HEK293T (cell line): ENCODE measurements at regions not wholly inside any gene's neighbourhood (a gene's known extent, or its start where the extent isn't known, plus 50 kb on each side); places are given as distances from the start of the nearest gene placed in this dataset.

Experiments
- CTCF ChIA-PET: fragments of 350-600 bp; formaldehyde crosslinking; extraction: SDS; loops from one replicate; lab custom pipeline; 2021; ENCODE audit warnings: antibody characterized with exemption, inconsistent platforms; lab: Yijun Ruan, JAX
- POLR2A ChIA-PET: fragments of 350-600 bp; formaldehyde crosslinking; extraction: SDS; loops from one replicate; lab custom pipeline; 2020; ENCODE audit warnings: antibody characterized with exemption, inconsistent platforms; lab: Yijun Ruan, JAX
- DNase-seq: peaks from one replicate; pipeline ENCODE4 v3.0.0; 2012; ENCODE audit warnings: mixed read lengths; ENCODE audit errors: extremely low spot score
- ARNT ChIP-seq: fragments of 450-650 bp; IDR thresholded peaks from 2 replicates; pipeline ENCODE4 v1.6.1; 2017; ENCODE audit warnings: mild to moderate bottlenecking
- BHLHE40 ChIP-seq: fragments of 450-650 bp; IDR thresholded peaks from 2 replicates; pipeline ENCODE4 v1.6.1; 2016; ENCODE audit warnings: mild to moderate bottlenecking, moderate library complexity, borderline replicate concordance
- CTBP1 ChIP-seq: fragments of 450-650 bp; IDR thresholded peaks from 2 replicates; pipeline ENCODE4 v1.6.1; 2016; ENCODE audit warnings: borderline replicate concordance
- ELF4 ChIP-seq: fragments of 450-650 bp; IDR thresholded peaks from 2 replicates; pipeline ENCODE4 v1.6.1; 2017; ENCODE audit warnings: antibody characterized with exemption
- FOXA1 ChIP-seq: fragments of 450-650 bp; IDR thresholded peaks from 2 replicates; pipeline ENCODE4 v1.6.1; 2016; ENCODE audit warnings: mild to moderate bottlenecking
- FOXK2 ChIP-seq: fragments of 450-650 bp; IDR thresholded peaks from 2 replicates; pipeline ENCODE4 v1.6.1; 2016; ENCODE audit warnings: mild to moderate bottlenecking
- FOXM1 ChIP-seq: fragments of 450-650 bp; IDR thresholded peaks from 2 replicates; pipeline ENCODE4 v1.6.1; 2017; ENCODE audit warnings: mild to moderate bottlenecking, borderline replicate concordance
- HDGF ChIP-seq: fragments of 450-650 bp; IDR thresholded peaks from 2 replicates; pipeline ENCODE4 v1.6.1; 2017; ENCODE audit warnings: antibody characterized with exemption, borderline replicate concordance
- L3MBTL2 ChIP-seq: fragments of 450-650 bp; conservative IDR thresholded peaks from 2 replicates; pipeline ENCODE4 v1.6.1; 2016; ENCODE audit warnings: mild to moderate bottlenecking
- LEF1 ChIP-seq: fragments of 450-650 bp; IDR thresholded peaks from 2 replicates; pipeline ENCODE4 v1.6.1; 2017; ENCODE audit warnings: mild to moderate bottlenecking, borderline replicate concordance
- NFRKB ChIP-seq: fragments of 450-650 bp; IDR thresholded peaks from 2 replicates; pipeline ENCODE4 v1.6.1; 2016; ENCODE audit warnings: mild to moderate bottlenecking, moderate library complexity
- SP1 ChIP-seq: fragments of 450-650 bp; IDR thresholded peaks from 2 replicates; pipeline ENCODE4 v1.6.1; 2017
- SUZ12 ChIP-seq: fragments of 450-650 bp; IDR thresholded peaks from 2 replicates; pipeline ENCODE4 v1.6.1; 2016; ENCODE audit warnings: mild to moderate bottlenecking
- TARDBP ChIP-seq: fragments of 450-650 bp; IDR thresholded peaks from 2 replicates; pipeline ENCODE4 v1.6.1; 2016
- ZNF384 ChIP-seq: fragments of 450-650 bp; IDR thresholded peaks from 2 replicates; pipeline ENCODE4 v1.6.1; 2016
- TF ChIP-seq, protein P1 (sequence below): fragments of 450-650 bp; IDR thresholded peaks from 2 replicates; pipeline ENCODE4 v1.6.1; 2016

DNA sequence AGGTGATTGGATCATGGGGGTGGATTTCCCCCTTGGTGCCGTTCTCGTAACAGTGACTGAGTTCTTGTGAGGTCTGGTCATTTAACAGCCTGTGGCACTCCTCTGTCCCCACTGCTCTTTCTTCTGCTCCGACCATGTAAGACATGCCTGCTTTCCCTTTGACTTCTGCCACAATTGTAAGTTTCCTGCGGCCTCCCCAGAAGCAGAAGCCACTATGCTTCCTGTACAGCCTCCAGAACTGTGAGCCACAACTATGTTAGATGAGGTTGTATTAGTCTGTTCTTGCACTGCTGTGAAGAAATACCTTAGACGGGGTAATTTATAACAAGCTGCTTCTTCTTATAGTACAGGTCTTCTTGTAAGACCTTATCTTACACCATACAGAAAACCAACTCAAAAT lies 241.7 kb upstream of the KLF14 start:
- ChIA-PET POLR2A (no interaction called here), CTCF (no interaction called here)
- TF ChIP-seq SP1 (no peak), FOXK2 (no peak), FOXM1 (no peak), L3MBTL2 (no peak), ARNT (no peak), TARDBP (no peak), ELF4 (no peak), SUZ12 (no peak), BHLHE40 (no peak), CTBP1 (no peak), LEF1 (no peak), ZNF384 (no peak), NFRKB (no peak), HDGF (no peak), FOXA1 (no peak)
- TF ChIP-seq, protein P1, sequence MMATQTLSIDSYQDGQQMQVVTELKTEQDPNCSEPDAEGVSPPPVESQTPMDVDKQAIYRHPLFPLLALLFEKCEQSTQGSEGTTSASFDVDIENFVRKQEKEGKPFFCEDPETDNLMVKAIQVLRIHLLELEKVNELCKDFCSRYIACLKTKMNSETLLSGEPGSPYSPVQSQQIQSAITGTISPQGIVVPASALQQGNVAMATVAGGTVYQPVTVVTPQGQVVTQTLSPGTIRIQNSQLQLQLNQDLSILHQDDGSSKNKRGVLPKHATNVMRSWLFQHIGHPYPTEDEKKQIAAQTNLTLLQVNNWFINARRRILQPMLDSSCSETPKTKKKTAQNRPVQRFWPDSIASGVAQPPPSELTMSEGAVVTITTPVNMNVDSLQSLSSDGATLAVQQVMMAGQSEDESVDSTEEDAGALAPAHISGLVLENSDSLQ = no peak
- DNase-seq = no peak

DNA sequence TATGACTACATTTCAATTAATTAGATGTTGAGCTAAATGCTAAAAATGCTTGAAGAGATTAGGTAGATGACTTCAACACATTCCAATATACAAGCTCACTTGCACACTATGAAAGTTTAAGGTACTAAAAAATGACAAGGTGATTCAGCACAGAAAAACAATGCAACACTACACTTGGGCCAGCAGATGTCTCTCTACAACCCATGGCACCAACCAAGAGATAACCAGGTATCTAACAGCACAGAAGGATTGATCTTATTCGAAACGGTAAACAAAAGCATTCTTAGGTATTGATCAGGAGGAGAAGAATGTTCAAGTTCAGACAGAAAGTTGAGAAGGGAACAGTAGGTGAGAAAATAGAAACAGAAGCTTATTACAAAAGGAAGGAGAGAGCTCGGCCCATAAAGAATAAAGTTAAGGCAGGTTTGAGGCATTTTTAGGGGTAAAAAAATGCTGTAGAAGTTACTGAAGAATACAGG lies 248.2 kb upstream of the KLF14 start:
- ChIA-PET CTCF (interaction anchor here (0.5 to 2.3 kb wide), 18 partner anchors 11 to 651 kb away, joined by 3 to 14 read pairs (median 4); no protein-coding TSS in a partner anchor), POLR2A (interaction anchor here (1.2 kb wide), 1 partner anchor 58 kb away, joined by 3 read pairs; no protein-coding TSS in a partner anchor)
- DNase-seq = peak; percentile 36
- TF ChIP-seq CTBP1 = no peak

DNA sequence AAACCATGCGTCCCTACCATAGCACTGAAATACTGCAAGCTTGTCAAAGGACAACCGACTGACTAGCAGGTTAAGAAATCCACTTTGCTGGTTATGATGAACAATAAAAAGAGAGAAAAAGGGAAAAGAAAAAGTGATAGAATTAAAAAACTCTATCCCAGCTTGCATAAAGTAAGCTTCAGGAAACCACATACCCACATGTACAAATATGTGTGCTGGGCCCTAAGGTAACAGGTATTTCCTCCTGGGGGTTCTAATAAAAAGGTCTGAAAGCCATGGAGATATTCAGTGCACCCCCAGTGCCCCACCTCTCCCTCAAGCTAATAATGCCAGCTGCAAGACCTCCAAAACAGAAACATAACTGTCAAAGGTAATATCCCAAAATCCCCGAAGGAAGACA lies 248.6 kb upstream of the KLF14 start:
- POLR2A ChIA-PET = interaction anchor here (1.2 kb wide), 1 partner anchor 57 kb away, joined by 3 read pairs; no protein-coding TSS in a partner anchor
- CTCF ChIA-PET = interaction anchor here (0.6 to 2.3 kb wide), 11 partner anchors 11 to 96 kb away, joined by 3 to 14 read pairs (median 4); no protein-coding TSS in a partner anchor
- DNase-seq = no peak
- TF ChIP-seq CTBP1 = no peak
- no peak for TF ChIP-seq FOXM1
- TF ChIP-seq TARDBP = no peak
- TF ChIP-seq SP1 = no peak
- no peak for TF ChIP-seq L3MBTL2
- TF ChIP-seq, protein P1 = no peak
- no peak for TF ChIP-seq FOXA1
- no peak for TF ChIP-seq NFRKB
- TF ChIP-seq HDGF = no peak
- TF ChIP-seq LEF1 = no peak
- no peak for TF ChIP-seq ARNT
- TF ChIP-seq BHLHE40 = no peak
- no peak for TF ChIP-seq ZNF384
- no peak for TF ChIP-seq SUZ12

DNA sequence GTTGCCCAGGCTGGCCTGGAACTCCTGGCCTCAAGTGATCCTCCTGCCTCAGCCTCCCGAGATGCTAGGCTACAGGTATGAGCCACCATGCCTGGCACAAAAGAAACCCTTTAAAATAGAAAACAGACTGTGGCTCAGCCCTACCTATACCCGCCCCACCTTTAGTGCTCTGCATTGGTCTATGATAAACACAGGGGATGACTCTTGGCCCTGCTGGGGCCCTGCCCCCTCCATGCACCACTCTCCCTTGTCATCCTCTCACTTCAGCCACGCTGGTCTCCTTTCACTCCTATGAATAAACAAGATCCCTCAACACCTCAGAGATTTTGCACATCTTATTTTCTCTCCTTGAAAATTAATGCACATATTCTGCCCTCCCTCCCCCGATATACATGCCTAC lies 251.4 kb upstream of the KLF14 start:
- TF ChIP-seq HDGF (no peak), CTBP1 (no peak), FOXA1 (no peak), NFRKB (no peak), FOXM1 (no peak), TARDBP (no peak), ARNT (no peak), LEF1 (no peak), FOXK2 (no peak), ZNF384 (no peak), ELF4 (no peak), BHLHE40 (no peak)
- TF ChIP-seq, protein P1 = no peak
- ChIA-PET POLR2A (no interaction called here), CTCF (interaction anchor here (0.9 kb wide), 1 partner anchor 24 kb away, joined by 3 read pairs; no protein-coding TSS in a partner anchor)
- DNase-seq = no peak

DNA sequence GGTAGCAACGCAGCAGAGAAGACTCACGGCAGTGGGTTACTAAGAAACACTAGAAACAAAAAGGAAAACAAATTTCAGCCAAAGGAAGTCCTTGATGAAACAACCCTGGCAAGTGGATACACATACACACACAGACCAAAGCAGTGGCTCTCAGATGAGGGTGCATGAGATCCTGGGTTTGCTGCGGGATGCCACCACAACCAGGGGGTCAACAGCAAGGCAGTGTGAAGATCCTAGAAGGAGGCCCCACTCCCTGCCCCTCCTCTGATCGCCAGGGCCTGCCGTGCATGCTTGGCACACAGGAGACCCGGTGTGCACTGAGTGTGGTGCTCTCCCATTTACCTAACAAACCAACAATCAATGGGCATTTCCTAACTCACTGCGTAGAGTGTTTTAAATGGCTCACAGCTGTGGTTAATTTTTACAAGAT lies 252.3 kb upstream of the KLF14 start:
- ChIA-PET CTCF (interaction anchor here (0.9 kb wide), 1 partner anchor 23 kb away, joined by 3 read pairs; no protein-coding TSS in a partner anchor), POLR2A (no interaction called here)
- no peak for DNase-seq
- TF ChIP-seq BHLHE40 (no peak), ELF4 (no peak), HDGF (no peak), TARDBP (no peak), LEF1 (no peak), FOXM1 (no peak)
- TF ChIP-seq, protein P1 = no peak

DNA sequence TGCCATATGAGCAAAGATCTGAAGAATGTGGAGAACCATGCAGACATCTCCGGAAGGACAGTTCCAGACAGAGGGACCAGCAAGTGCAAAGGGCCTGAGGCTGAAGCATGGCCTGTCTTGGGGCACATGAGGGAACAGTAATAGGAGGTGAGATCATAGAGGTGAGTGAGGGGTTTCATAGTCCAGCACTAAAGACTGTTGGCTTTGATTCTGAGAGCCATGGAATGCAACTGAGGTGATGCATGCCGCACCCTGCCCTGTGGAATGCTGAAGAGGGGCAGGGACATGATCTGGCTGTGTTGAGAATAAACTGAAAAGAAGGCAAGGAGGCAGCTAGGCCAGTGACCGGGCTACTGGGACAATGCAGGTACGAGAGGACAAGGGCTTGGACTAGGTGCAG lies 253.1 kb upstream of the KLF14 start:
- ChIA-PET POLR2A (no interaction called here), CTCF (no interaction called here)
- no peak for DNase-seq
- TF ChIP-seq ELF4 (no peak), SP1 (no peak), NFRKB (no peak), FOXK2 (no peak), TARDBP (no peak), FOXA1 (no peak), ZNF384 (no peak), BHLHE40 (no peak), LEF1 (no peak), FOXM1 (no peak), HDGF (no peak), L3MBTL2 (no peak), CTBP1 (no peak), ARNT (no peak), SUZ12 (no peak)
- TF ChIP-seq, protein P1 = no peak
